Uterus (tissue), 3 donors: ENCODE measurements at regions not wholly inside any gene's neighbourhood (a gene's known extent, or its start where the extent isn't known, plus 50 kb on each side); places are given as distances from the start of the nearest gene placed in this dataset.

Source experiments
- DNase-seq, 2 donors: peaks; one replicate each; pipeline ENCODE4 v3.0.0-alpha.2; 2019 to 2020
- H3K27ac ChIP-seq, 2 donors: fragments of 200-600 bp; sonication (generic); 1 replicate in 1 of 2; 2 replicates in 1 of 2; pipeline ENCODE4 v1.5.1; 2016 to 2018
- H3K27me3 ChIP-seq, 2 donors: fragments of 200-600 bp; sonication (generic); one replicate each; pipeline ENCODE4 v1.5.1; 2018 to 2019; ENCODE audit warnings: control low read depth in 1 of 2
- H3K36me3 ChIP-seq, 2 donors: fragments of 200-600 bp; sonication (generic); one replicate each; pipeline ENCODE4 v1.5.1; 2019; ENCODE audit warnings: control low read depth in 1 of 2
- H3K4me1 ChIP-seq, 2 donors: fragments of 200-600 bp; sonication (generic); one replicate each; pipeline ENCODE4 v1.5.1; 2018 to 2019; ENCODE audit warnings: control low read depth in 1 of 2
- H3K4me3 ChIP-seq, 2 donors: fragments of 200-600 bp; sonication (generic); 1 replicate in 1 of 2; 2 replicates in 1 of 2; pipeline ENCODE4 v1.5.1; 2018 to 2019; ENCODE audit warnings: mild to moderate bottlenecking in 1 of 2
- H3K9me3 ChIP-seq, 2 donors: fragments of 200-600 bp; sonication (generic); one replicate each; pipeline ENCODE4 v1.5.1; 2019; ENCODE audit warnings: control low read depth in 1 of 2
- POLR2A ChIP-seq, 2 donors: fragments of 450-650 bp; IDR thresholded peaks; one replicate each; pipeline ENCODE4 v1.6.1; 2016; ENCODE audit warnings: antibody characterized with exemption in 2 of 2, mild to moderate bottlenecking in 1 of 2, moderate library complexity in 1 of 2
- intact Hi-C: fragments of 100-400 bp; cut with DNase I; formaldehyde crosslinking; loops from one replicate; pipeline ENCODE4 v1.15.1; 2023; ENCODE audit warnings: low total_unique reads
- TF ChIP-seq, protein P1 (sequence below), 4 experiments: fragments of 200-600 bp in 2 of 4; fragments of 450-650 bp in 2 of 4; sonication (generic) in 2 of 4; IDR thresholded peaks; one replicate each; pipeline ENCODE4 v1.5.1; 2016 to 2019; ENCODE audit warnings: antibody characterized with exemption in 4 of 4, mild to moderate bottlenecking in 2 of 4, moderate library complexity in 1 of 4
- donor health status: DM: yes; HTN: yes; CAD: no.

DNA sequence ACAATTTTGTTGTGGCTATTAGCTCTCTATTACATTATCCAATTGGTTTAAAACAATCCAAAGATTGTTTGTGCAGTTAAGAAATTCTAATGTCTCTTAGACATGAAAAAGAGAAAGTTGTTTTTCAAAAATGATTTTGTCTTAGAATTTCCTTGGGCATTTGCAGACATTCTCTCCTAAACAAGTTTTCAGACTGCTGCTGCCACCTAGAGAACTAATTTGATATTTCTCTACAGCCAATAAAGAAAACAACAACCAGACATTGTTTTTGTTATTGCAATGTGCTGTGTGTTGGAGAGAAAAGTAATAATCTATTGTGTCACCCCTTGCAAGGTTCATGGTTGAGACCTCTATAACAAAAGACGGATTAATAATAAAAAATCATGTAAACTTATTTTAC lies 119.0 kb upstream of the SYT4 start:
- intact Hi-C loops: no loop called here
- Histone ChIP-seq H3K36me3 (no peaks in the 10 kb centered on the region), H3K4me3 (no peak overlapping the region), H3K27ac (no peak overlapping the region), H3K27me3 (no peaks in the 10 kb centered on the region), H3K4me1 (no peaks in the 10 kb centered on the region), H3K9me3 (no peaks in the 10 kb centered on the region)
- no peak for DNase-seq
- TF ChIP-seq, protein P1, sequence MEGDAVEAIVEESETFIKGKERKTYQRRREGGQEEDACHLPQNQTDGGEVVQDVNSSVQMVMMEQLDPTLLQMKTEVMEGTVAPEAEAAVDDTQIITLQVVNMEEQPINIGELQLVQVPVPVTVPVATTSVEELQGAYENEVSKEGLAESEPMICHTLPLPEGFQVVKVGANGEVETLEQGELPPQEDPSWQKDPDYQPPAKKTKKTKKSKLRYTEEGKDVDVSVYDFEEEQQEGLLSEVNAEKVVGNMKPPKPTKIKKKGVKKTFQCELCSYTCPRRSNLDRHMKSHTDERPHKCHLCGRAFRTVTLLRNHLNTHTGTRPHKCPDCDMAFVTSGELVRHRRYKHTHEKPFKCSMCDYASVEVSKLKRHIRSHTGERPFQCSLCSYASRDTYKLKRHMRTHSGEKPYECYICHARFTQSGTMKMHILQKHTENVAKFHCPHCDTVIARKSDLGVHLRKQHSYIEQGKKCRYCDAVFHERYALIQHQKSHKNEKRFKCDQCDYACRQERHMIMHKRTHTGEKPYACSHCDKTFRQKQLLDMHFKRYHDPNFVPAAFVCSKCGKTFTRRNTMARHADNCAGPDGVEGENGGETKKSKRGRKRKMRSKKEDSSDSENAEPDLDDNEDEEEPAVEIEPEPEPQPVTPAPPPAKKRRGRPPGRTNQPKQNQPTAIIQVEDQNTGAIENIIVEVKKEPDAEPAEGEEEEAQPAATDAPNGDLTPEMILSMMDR (IDR thresholded peaks at IDR 0.05): no peak
- no peak for TF ChIP-seq POLR2A (IDR thresholded peaks at IDR 0.05)

DNA sequence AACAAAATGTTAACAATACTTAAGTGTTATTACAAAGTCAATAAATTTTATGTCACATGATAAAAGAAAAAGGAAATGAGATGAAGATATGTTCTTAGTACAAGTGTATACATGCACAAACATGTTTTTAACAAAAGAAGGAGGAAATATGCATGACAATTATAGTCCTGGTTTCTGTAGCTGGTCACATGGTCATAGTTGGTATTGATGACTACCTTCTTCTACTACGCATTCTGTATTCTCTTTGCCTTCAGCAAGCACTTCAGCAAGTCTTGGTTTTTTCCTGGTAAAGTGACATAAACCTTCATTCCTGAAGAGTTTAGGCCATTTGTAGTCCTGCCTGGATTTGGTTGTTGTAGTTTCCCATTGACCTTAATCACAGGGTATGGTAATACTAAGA lies 121.3 kb upstream of the SYT4 start:
- no peak for DNase-seq
- H3K9me3 ChIP-seq: no peaks in the 10 kb centered on the region
- intact Hi-C loops: no loop called here
- no peaks in the 10 kb centered on the region for H3K36me3 ChIP-seq
- H3K4me1 ChIP-seq: no peaks in the 10 kb centered on the region
- H3K4me3 ChIP-seq: no peak overlapping the region
- H3K27ac ChIP-seq: no peak overlapping the region
- TF ChIP-seq, protein P1 (IDR thresholded peaks at IDR 0.05): no peak
- no peak for TF ChIP-seq POLR2A (IDR thresholded peaks at IDR 0.05)
- no peaks in the 10 kb centered on the region for H3K27me3 ChIP-seq

DNA sequence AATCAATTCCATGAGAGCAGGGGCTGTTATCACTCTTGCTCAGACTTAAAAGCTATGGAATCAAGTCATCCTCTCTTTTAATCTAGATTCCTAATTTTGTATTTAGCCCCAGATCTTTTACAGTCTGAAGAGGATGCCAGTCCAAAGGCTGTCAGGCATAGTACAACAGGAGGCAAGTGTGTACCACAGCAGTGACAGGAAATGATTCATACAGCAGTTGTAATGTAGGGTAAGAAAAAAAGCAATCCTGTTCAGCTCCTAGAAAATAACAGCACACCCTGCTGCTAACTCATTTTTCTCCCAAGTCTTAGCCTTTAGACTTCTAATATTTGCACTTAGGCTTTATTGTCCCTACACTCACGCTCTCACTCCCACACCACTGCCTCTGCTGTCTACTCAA lies 127.8 kb upstream of the SYT4 start:
- TF ChIP-seq, protein P1 (IDR thresholded peaks at IDR 0.05): no peak
- no peak for TF ChIP-seq POLR2A (IDR thresholded peaks at IDR 0.05)

DNA sequence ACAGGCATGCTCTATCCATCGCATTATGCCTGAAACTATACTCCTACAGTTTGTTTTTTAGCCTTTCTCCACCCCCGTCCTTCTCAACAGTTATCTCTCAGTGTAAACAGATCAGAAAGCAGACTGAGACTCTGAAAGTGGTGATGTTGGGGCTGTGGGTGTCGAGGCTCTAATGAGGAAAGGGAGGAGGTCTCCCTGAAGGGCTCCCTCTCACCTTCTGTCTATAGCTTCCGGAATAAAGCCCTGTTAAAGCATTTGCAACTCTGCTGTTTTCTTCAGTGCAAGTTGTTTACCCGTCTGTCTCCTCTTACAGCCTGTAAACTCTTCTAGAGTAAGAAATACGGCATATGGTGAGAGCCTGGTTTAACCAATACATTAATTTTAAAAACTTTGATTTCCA lies 136.7 kb upstream of the SYT4 start:
- Histone ChIP-seq H3K27me3 (no peaks in the 10 kb centered on the region), H3K4me1 (no peaks in the 10 kb centered on the region), H3K27ac (no peak overlapping the region), H3K9me3 (no peaks in the 10 kb centered on the region), H3K36me3 (no peaks in the 10 kb centered on the region), H3K4me3 (no peak overlapping the region)
- intact Hi-C loops: no loop called here
- TF ChIP-seq, protein P1 (IDR thresholded peaks at IDR 0.05): no peak
- TF ChIP-seq POLR2A (IDR thresholded peaks at IDR 0.05): no peak
- DNase-seq: no peak

More for the DNA sequence above, 127.8 kb upstream of the SYT4 start:
- intact Hi-C loops: no loop called here
- no peak for DNase-seq
- Histone ChIP-seq H3K27ac (no peak overlapping the region), H3K4me1 (no peaks in the 10 kb centered on the region), H3K27me3 (no peaks in the 10 kb centered on the region), H3K9me3 (no peaks in the 10 kb centered on the region), H3K4me3 (no peak overlapping the region), H3K36me3 (no peaks in the 10 kb centered on the region)

DNA sequence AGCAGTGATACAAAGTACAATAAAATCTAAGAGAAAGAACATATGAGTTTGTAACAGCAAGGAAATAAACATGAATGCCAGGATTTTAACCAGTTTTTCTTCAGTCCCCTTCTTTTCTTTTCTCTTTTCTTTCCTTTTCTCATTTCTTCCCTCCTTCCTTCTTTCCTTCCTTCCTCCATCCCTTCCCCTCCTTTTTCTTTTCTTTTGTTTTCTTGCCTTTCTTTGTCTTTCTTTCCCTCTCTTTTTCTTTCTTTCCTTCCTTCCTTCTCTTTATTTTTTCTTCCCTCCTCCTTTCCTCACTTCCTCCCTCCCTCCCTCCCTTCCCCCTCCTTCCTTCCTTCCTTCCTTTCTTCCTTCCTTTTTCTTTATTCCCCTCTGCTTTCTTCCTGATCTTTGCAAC lies 142.8 kb upstream of the SYT4 start:
- no peak for DNase-seq
- no peak for TF ChIP-seq POLR2A (IDR thresholded peaks at IDR 0.05)
- TF ChIP-seq, protein P1 (IDR thresholded peaks at IDR 0.05): no peak
- Histone ChIP-seq H3K36me3 (no peaks in the 10 kb centered on the region), H3K27me3 (no peaks in the 10 kb centered on the region), H3K4me1 (no peaks in the 10 kb centered on the region), H3K4me3 (no peak overlapping the region), H3K9me3 (no peaks in the 10 kb centered on the region), H3K27ac (no peak overlapping the region)
- intact Hi-C loops: no loop called here
